ENCODE measurements at regions not wholly inside any gene's neighbourhood (a gene's known extent, or its start where the extent isn't known, plus 50 kb on each side); places are given as distances from the start of the nearest gene placed in this dataset.

DNA sequence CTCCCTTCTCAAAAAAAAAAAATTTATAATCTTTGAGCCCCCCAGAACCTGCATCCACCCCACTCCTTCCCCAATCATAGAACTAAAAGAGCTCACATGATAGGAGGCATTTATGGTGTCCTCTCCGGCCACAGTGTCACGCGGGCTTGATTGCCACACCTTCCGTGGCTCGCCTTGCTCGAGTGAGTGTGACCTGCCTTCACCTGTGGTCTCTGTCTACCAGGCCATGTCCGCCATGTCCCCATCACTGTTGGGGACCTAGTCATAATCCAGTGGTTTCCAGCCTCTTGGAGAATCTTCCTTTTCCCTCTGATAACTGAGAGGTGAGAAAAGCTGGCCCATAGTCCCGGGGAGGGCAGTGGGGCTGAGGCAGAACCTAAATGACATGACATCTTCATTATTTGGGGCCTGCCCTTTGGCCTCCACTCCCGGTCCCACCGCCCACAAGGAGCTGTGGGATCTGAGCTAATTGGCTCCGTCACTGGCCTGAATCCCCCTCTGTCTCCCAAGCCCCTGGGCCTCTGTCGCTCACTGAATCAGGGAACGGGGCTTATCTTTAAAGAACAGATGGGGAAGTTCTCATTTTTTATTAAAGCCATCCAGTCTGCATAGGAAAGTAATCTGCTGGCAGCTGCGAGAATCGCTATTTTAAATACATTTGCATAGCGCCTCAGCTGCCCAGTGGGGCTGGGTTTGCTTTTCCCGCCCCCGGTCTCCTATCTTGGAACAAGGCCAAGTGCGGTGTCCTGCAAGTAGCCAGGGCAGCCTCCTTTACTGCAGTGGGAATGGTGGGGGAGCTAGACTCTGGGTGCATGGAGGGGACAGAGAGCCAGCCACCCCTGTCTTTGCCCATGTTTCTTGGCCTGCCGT is 197.6 kb upstream of the PMEPA1 start:
- DNase-seq: no peak
- in situ Hi-C loops (cut with HindIII; ENCODE audit: low pct_ligation_motif_present, low pct_unique_long_range_greater_than_20kb, low sequenced_read_pairs): no loop called here

- in situ Hi-C loops (cut with HindIII; ENCODE audit: low pct_ligation_motif_present, low pct_unique_long_range_greater_than_20kb, low sequenced_read_pairs): no loop called here
- no peak for DNase-seq
Measured at GRCh38 chr20:57905448-57905847, 195.6 kb upstream of the PMEPA1 start.

- in situ Hi-C loops (cut with HindIII; ENCODE audit: low pct_ligation_motif_present, low pct_unique_long_range_greater_than_20kb, low sequenced_read_pairs): no loop called here
- DNase-seq: no peak
Measured at GRCh38 chr20:57904314-57905105, 194.7 kb upstream of the PMEPA1 start.

GRCh38 chr20:57902473-57902872 is 192.7 kb upstream of the PMEPA1 start:
- DNase-seq: peak; percentile 56

DNA sequence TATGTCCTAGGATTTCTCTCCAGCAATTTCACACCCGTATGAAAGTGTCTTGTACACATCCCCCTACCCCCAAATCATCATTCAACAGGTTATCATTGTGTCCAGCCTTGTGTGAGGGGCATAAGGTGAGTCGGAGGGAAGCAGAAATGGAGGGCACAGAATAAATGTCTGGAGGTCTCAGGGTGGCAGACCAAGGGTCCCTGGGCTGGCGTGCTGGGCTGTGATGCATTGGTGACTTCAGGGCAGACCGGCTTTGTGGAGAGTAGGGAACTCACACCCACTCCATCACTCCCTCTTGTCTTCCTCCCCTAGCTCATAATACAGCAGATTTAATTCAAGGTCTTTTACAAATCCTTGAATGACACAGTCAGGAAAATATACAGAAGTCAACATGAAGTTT is 191.7 kb upstream of the PMEPA1 start:
- DNase-seq: no peak
- in situ Hi-C loops (cut with HindIII; ENCODE audit: low pct_ligation_motif_present, low pct_unique_long_range_greater_than_20kb, low sequenced_read_pairs): no loop called here

More at GRCh38 chr20:57902473-57902872, 192.7 kb upstream of the PMEPA1 start:
- in situ Hi-C loops (cut with HindIII; ENCODE audit: low pct_ligation_motif_present, low pct_unique_long_range_greater_than_20kb, low sequenced_read_pairs): no loop called here

DNA sequence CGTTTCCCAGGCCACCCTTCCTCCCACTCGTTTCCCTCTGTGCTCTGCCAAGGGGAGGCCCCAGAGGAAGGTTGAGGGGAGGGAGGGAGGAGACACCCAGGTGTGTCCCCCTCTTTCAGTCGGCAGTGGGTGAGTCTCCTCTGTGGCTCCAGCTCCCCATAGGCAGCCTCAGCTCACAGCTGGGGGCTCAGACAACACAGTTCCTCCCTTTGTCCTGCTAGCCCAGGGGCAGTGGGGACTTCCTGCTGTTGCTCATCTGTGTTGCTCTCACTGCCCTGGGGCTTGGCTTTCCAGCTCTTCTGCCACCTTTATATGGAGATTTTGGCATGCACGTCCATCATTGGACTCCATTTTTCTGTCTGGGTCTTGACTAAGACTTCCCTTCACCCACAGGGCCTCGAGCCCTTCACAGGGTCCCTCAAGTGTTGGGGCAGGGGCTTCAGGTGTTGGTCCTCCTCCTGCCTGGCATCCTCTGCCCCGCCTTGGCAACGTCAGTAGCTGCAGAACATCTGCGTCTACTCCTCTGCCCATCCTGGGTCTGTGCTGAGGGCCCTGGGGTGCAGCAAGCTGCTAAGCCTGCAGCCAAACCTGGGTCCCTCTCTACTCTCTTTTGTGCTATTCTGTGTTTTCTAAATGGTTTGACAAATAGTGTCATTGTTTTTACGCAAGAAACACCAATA is 190.6 kb upstream of the PMEPA1 start:
- in situ Hi-C loops (cut with HindIII; ENCODE audit: low pct_ligation_motif_present, low pct_unique_long_range_greater_than_20kb, low sequenced_read_pairs): no loop called here

DNA sequence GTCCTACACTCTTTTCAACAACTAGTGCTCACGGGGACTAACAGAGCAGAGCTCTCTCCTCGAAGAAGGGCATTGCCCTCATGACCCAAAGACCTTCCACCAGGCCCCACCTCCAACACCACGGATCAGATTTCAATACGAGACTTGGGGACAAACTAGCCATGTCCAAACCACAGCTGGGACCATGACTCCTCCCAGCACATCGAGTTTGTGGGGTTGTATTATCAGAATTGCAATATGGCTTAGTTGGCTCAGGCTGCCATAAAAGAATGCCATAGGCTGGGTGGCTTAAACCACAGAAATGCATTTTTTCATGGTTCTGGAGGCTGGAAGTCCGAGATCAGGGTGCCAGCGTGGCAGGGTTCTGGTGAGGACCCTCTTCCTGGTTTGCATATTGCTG is 189.7 kb upstream of the PMEPA1 start:
- DNase-seq: no peak
- in situ Hi-C loops (cut with HindIII; ENCODE audit: low pct_ligation_motif_present, low pct_unique_long_range_greater_than_20kb, low sequenced_read_pairs): no loop called here

More for the DNA sequence above, 190.6 kb upstream of the PMEPA1 start:
- DNase-seq: no peak

GRCh38 chr20:57898332-57898731 is 188.5 kb upstream of the PMEPA1 start:
- no peak for DNase-seq
- in situ Hi-C loops (cut with HindIII; ENCODE audit: low pct_ligation_motif_present, low pct_unique_long_range_greater_than_20kb, low sequenced_read_pairs): no loop called here

DNA sequence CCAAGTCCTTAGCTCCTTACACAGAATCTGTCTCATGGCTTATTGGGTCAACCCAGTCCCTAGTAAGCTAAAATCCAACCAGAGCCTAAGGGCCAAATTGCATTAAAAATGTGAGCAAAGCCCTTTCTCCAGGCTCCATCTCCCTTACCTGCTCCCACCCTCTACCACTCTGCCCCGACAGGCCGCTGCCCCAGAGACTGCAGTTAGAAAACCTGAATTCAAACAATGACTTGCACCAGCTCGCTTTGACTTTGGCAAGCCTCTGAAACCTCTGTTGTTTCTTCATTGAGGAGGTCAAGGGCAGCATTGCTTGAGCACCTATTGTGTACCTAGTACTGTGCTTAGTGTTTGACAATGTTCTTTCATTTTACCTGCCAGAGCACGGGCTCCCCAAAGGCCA is 188.1 kb upstream of the PMEPA1 start:
- in situ Hi-C loops (cut with HindIII; ENCODE audit: low pct_ligation_motif_present, low pct_unique_long_range_greater_than_20kb, low sequenced_read_pairs): no loop called here
- no peak for DNase-seq

DNA sequence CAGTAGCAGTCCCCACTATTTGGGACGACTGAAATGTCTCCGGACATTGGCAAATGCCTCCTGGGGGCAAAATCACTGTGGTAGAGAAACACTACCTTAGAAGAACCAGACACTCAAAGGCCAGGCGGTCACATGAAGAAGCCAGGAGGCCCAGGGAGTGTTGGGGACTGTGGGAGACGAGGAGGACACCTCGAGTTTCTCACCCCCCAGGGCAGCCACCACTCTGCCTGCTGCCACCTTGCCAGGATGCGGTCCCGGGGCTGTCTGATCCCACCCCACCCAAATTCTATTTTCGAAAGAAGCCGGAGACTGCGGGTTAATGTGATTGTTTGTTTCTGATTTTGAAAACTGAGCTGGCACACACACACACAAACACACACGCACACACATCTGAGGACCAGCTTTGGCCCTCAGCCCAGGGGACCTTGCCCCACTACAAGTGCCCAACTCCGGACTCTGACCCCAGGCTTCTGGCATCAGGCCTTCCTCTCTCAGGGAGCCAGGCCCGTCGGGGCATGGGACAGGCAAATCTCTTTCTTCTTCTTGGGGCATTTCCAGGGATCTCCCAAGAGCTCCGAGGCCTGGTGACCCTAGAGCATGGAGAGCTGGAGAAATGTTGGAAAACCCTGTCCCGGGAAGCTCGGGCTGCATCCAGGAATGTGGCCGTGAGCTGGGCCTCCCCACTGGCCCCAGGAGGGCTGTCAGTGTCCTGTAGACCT is 187.5 kb upstream of the PMEPA1 start:
- in situ Hi-C loops (cut with HindIII; ENCODE audit: low pct_ligation_motif_present, low pct_unique_long_range_greater_than_20kb, low sequenced_read_pairs): no loop called here
- DNase-seq: no peak

DNA sequence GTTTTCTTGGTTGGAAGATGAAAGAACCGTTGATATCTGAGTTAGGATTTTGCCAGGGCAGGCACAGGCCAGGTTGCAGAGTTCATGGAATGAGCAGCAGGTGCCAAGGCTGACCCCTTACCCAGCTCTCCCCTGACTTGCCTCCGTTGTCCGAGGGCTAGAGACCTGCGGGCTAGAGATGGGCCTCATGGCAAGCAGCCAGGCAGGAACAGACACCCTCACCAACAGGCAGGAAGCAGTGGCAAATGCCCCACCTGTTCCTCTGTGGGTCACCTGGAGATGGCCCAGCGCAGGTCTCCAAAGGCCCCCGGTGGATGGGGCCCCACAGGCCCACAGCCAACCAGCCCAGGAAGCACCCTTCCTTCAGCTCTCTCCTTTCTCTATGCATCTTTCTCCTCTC is 186.7 kb upstream of the PMEPA1 start:
- no peak for DNase-seq
- in situ Hi-C loops (cut with HindIII; ENCODE audit: low pct_ligation_motif_present, low pct_unique_long_range_greater_than_20kb, low sequenced_read_pairs): no loop called here

- in situ Hi-C loops (cut with HindIII; ENCODE audit: low pct_ligation_motif_present, low pct_unique_long_range_greater_than_20kb, low sequenced_read_pairs): no loop called here
- DNase-seq: no peak
Measured at GRCh38 chr20:57896017-57896416, 186.2 kb upstream of the PMEPA1 start.

DNA sequence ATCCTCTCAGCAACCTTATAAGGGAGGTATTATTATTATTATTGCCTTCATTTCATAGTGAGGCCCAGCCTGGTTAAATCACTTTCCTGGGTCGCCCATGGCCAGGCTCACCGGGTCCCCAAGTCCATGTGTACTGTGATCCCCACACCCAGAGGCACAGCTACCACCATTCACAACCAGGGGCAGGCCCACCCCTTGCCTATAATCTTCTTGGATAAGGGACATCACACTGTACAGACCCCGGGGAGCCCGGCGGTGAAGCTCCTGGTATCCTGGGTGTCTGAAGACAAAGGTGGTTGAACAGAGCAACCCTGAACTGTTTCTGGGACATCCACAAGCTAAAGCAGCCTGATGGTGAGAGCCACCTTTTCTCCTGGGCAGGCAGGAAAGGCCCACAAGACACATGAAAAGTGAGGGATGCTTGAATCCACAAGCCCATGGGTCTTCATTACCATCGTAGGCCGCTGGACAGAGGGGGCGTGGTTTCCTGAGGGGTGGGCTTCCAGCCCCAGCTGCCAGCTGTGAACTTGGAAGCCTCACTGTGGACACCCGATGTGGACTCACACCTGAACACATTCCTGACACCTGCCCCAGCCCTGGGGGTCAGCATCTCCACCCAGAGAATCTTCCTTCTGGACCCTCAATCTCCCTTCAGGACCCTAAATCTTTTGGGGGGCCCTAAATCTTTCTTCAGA is 185.5 kb upstream of the PMEPA1 start:
- in situ Hi-C loops (cut with HindIII; ENCODE audit: low pct_ligation_motif_present, low pct_unique_long_range_greater_than_20kb, low sequenced_read_pairs): no loop called here

GRCh38 chr20:57894522-57894921 is 184.7 kb upstream of the PMEPA1 start:
- DNase-seq: no peak
- in situ Hi-C loops (cut with HindIII; ENCODE audit: low pct_ligation_motif_present, low pct_unique_long_range_greater_than_20kb, low sequenced_read_pairs): no loop called here

More for the DNA sequence above, 185.5 kb upstream of the PMEPA1 start:
- no peak for DNase-seq

DNA sequence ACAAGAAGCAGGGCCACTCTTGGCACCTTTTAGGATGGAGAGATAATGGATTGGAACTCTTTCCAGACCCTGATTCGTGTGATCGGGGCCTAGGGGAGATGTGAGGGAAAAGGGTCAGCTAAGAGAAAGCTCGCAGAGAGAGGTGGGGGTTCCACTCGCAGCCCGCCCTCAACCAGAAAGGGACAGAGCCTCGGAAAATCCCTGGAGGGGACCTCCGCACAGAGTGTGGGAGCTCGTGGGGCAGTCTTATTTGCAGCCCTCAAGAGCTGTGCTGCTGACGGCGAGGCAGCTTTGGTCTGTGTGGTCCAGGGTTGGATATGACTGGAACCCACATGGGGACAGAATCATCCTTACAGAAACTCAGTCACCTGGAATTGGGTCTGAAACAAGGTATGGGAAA is 184.3 kb upstream of the PMEPA1 start:
- no peak for DNase-seq
- in situ Hi-C loops (cut with HindIII; ENCODE audit: low pct_ligation_motif_present, low pct_unique_long_range_greater_than_20kb, low sequenced_read_pairs): no loop called here

DNA sequence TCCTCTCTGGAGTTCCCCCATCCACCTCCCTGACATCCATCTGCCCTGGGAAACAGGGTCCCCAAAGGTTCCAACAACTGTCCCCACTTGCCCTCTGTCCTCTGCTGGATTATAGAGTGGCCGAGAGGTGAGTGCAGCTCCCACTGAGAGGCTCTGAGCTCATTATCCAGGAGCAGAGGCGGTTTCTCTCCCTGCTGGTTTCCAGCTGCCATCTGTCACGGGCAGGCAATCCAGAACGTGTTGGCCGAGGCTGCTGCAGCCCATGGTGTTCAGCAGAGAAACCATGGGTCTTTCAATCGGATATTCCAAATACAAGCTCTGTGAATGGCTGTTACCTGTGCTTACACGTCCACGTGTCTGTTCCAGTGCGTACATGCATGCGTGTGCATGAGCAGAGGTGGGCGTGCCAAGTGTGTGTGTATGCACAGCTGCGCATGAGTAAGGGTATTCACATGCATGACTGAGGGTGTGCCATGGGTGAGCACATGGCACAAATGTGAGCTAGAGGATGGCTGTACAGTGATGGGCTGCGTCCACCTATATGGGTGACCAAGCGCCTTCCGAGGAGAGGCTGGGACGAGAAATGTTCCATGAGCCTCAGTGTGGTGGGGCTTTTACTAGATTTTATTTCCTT is 183.7 kb upstream of the PMEPA1 start:
- no peak for DNase-seq
- in situ Hi-C loops (cut with HindIII; ENCODE audit: low pct_ligation_motif_present, low pct_unique_long_range_greater_than_20kb, low sequenced_read_pairs): no loop called here

GRCh38 chr20:57892471-57892870 is 182.7 kb upstream of the PMEPA1 start:
- DNase-seq: no peak
- in situ Hi-C loops (cut with HindIII; ENCODE audit: low pct_ligation_motif_present, low pct_unique_long_range_greater_than_20kb, low sequenced_read_pairs): no loop called here

GRCh38 chr20:57891014-57891413 is 181.2 kb upstream of the PMEPA1 start:
- in situ Hi-C loops (cut with HindIII; ENCODE audit: low pct_ligation_motif_present, low pct_unique_long_range_greater_than_20kb, low sequenced_read_pairs): no loop called here
- no peak for DNase-seq
